ENCODE measurements at regions not wholly inside any gene's neighbourhood (a gene's known extent, or its start where the extent isn't known, plus 50 kb on each side); places are given as distances from the start of the nearest gene placed in this dataset.

DNA sequence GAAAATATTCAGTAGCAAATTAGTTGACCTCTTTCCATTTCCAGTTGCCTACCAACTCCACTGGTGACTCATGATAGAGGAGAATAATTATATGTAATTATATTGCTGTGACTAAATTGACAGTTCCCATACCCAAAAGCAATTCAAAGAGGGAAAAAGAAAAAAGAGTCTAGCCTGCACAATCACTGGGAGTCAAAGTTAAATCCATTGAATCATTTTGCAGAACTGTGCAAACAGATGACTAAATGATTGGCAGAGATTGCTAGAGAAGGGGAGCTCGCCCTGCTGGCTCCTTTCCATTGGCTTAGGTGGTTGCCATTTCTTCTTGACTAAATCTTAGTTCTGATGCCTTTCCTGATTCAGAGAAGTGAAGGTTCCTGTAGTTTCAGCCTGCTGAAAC, 1228.6 kb upstream of the SORCS1 start:
- Histone ChIP-seq H3K36me3 (no peaks in the 10 kb centered on the region), H3K9me3 (no peaks in the 10 kb centered on the region), H3K4me1 (no peaks in the 10 kb centered on the region), H3K4me3 (no peak overlapping the region), H3K27me3 (no peaks in the 10 kb centered on the region), H3K27ac (no peak overlapping the region)
- 48 to 55% methylated on average over 1 of the region's 1 CpG for whole genome bisulfite sequencing, 2 donors
- no peak for TF ChIP-seq EP300 (IDR thresholded peaks at IDR 0.05)
- no peak for TF ChIP-seq CTCF (IDR thresholded peaks at IDR 0.05)
- no peak for TF ChIP-seq POLR2A (IDR thresholded peaks at IDR 0.05)
- DNase-seq (ENCODE audit: low spot score in 2 of 2) = no peak

DNA sequence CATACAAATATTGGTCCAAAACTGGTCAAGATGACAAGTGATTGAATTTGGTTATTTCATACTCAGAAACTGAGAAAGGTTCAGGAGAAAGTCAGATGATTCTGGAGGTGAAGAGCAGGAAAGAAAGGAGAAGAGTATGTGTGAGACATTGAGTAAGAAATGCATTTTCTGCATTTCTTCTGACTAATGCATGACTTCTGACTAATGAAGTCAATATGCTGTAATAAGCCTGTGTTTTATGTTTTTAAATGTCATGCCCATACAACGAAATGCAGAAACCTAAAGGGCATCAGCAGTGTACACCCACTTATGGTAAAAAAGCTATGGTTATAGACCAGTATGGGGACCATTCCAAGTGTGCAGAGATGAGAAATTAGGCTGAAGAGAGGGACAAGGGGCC, 1227.8 kb upstream of the SORCS1 start:
- Histone ChIP-seq H3K36me3 (no peaks in the 10 kb centered on the region), H3K27ac (no peak overlapping the region), H3K4me3 (no peak overlapping the region), H3K4me1 (no peaks in the 10 kb centered on the region), H3K27me3 (no peaks in the 10 kb centered on the region), H3K9me3 (no peaks in the 10 kb centered on the region)
- 35 to 48% methylated on average over 1 of the region's 1 CpG for WGBS, 2 donors
- DNase-seq (ENCODE audit: low spot score in 2 of 2) = no peak
- no peak for TF ChIP-seq POLR2A (IDR thresholded peaks at IDR 0.05)
- no peak for TF ChIP-seq CTCF (IDR thresholded peaks at IDR 0.05)
- TF ChIP-seq EP300 (IDR thresholded peaks at IDR 0.05) = no peak

GRCh38 chr10:108388706-108389105, 1224.2 kb upstream of the SORCS1 start:
- Histone ChIP-seq H3K4me1 (peaks cover 0 to 5% (median 0%) of the 10 kb centered on the region in 4 donors), H3K27ac (no peak overlapping the region), H3K9me3 (no peaks in the 10 kb centered on the region), H3K4me3 (no peak overlapping the region), H3K27me3 (no peaks in the 10 kb centered on the region), H3K36me3 (no peaks in the 10 kb centered on the region)
- 20 to 37% methylated on average over 1 of the region's 1 CpG for WGBS, 2 donors
- no peak for TF ChIP-seq EP300 (IDR thresholded peaks at IDR 0.05)
- TF ChIP-seq CTCF (IDR thresholded peaks at IDR 0.05) = no peak
- TF ChIP-seq POLR2A (IDR thresholded peaks at IDR 0.05) = no peak
- DNase-seq (ENCODE audit: low spot score in 2 of 2) = no peak

GRCh38 chr10:108385963-108386362, 1221.5 kb upstream of the SORCS1 start:
- DNase-seq (ENCODE audit: low spot score in 2 of 2) = no peak
- Histone ChIP-seq H3K27me3 (no peaks in the 10 kb centered on the region), H3K36me3 (no peaks in the 10 kb centered on the region), H3K27ac (no peak overlapping the region), H3K9me3 (no peaks in the 10 kb centered on the region), H3K4me1 (peaks cover 0 to 5% (median 0%) of the 10 kb centered on the region in 4 donors), H3K4me3 (no peak overlapping the region)
- no peak for TF ChIP-seq POLR2A (IDR thresholded peaks at IDR 0.05)
- no peak for TF ChIP-seq CTCF (IDR thresholded peaks at IDR 0.05)
- WGBS, 2 donors = 91 to 92% methylated on average over 3 of the region's 3 CpGs

GRCh38 chr10:108384378-108384777, 1219.9 kb upstream of the SORCS1 start:
- H3K27me3 ChIP-seq = no peaks in the 10 kb centered on the region
- H3K9me3 ChIP-seq = no peaks in the 10 kb centered on the region
- peaks cover 0 to 5% (median 0%) of the 10 kb centered on the region in 4 donors for H3K4me1 ChIP-seq
- no peaks in the 10 kb centered on the region for H3K36me3 ChIP-seq
- 54 to 69% methylated on average over 1 of the region's 1 CpG for whole genome bisulfite sequencing, 2 donors
- TF ChIP-seq POLR2A (IDR thresholded peaks at IDR 0.05) (no peak), EP300 (IDR thresholded peaks at IDR 0.05) (no peak), CTCF (IDR thresholded peaks at IDR 0.05) (no peak)
- no peak overlapping the region for H3K27ac ChIP-seq
- H3K4me3 ChIP-seq = no peak overlapping the region
- no peak for DNase-seq (ENCODE audit: low spot score in 2 of 2)

All from tibial nerve (tissue), 4 donors.